GM12878 (cell line): ENCODE measurements at regions not wholly inside any gene's neighbourhood (a gene's known extent, or its start where the extent isn't known, plus 50 kb on each side); places are given as distances from the start of the nearest gene placed in this dataset.

Experiments
- ATAC-seq: fragments of 200-7000 bp; cut with Tn5 transposase; 3 replicates; pipeline ENCODE4 v1.9.1; 2020; ENCODE audit warnings: mild to moderate bottlenecking, moderate library complexity
- BruUV-seq: library from RNA; stranded (reverse); fragments of 400-500 nt; replicated peaks from 2 replicates; lab custom pipeline; 2021; lab: Mats Ljungman, UMichigan
- CTCF ChIA-PET: fragments of 300-600 bp; sonication (Branson Sonifier 250); formaldehyde crosslinking; extraction: SDS; loops from one replicate; lab custom pipeline; 2021; ENCODE audit warnings: inconsistent platforms; lab: Yijun Ruan, JAX
- POLR2A ChIA-PET: fragments of 350-600 bp; formaldehyde crosslinking; extraction: SDS; loops from one replicate; lab custom pipeline; 2021; ENCODE audit warnings: inconsistent platforms; lab: Charles Lee
- RAD21 ChIA-PET: fragments of 300-600 bp; sonication (Branson Sonifier 250); formaldehyde crosslinking; loops from one replicate; lab custom pipeline; 2023; ENCODE audit warnings: antibody characterized with exemption; ENCODE audit not compliant: unreplicated experiment; lab: Charles Lee
- SMC1A ChIA-PET: fragments of 300-600 bp; sonication (Branson Sonifier 250); formaldehyde crosslinking; loops from one replicate; lab custom pipeline; 2023; ENCODE audit not compliant: unreplicated experiment, uncharacterized antibody; lab: Charles Lee
- DNase-seq: peaks from one replicate; pipeline ENCODE4 v3.0.0-alpha.2; 2011; ENCODE audit warnings: low read depth, low spot score
- FAIRE-seq: peaks from 3 replicates; lab custom pipeline; 2011; peaks lifted over from hg19 to GRCh38; lab: Jason Lieb, UNC
- H2AFZ ChIP-seq: 2 replicates; pipeline ENCODE4 v1.6.0; 2011; ENCODE audit warnings: low read depth, low read length, control low read depth; ENCODE audit not compliant: control insufficient read depth
- H3K27ac ChIP-seq: 2 replicates; pipeline ENCODE4 v1.5.1; 2011; ENCODE audit warnings: control low read depth; ENCODE audit not compliant: control insufficient read depth, insufficient read depth
- H3K27me3 ChIP-seq, 2 experiments: replicated peaks in 1 of 2; 2 replicates each; pipeline versions ENCODE4 v1.6.0 to v1.6.1; 2011; ENCODE audit warnings: low read length in 1 of 2; ENCODE audit not compliant: control insufficient read depth in 2 of 2, insufficient read depth in 2 of 2
- H3K36me3 ChIP-seq, 2 experiments: 2 replicates each; pipeline ENCODE4 v1.5.1; 2011; ENCODE audit warnings: low read length in 1 of 2; ENCODE audit not compliant: control insufficient read depth in 2 of 2, insufficient read depth in 2 of 2
- H3K4me1 ChIP-seq: 2 replicates; pipeline ENCODE4 v1.6.1; 2011; ENCODE audit warnings: mild to moderate bottlenecking, low read length, moderate library complexity, mixed read lengths; ENCODE audit not compliant: control insufficient read depth, insufficient read depth
- H3K4me2 ChIP-seq: 2 replicates; pipeline ENCODE4 v1.6.0; 2011; ENCODE audit warnings: control low read depth; ENCODE audit not compliant: control insufficient read depth, insufficient read depth
- H3K4me3 ChIP-seq: fragments of 200-600 bp; sonication (generic); 2 replicates; pipeline ENCODE4 v1.5.1; 2016
- H3K79me2 ChIP-seq: 2 replicates; pipeline ENCODE4 v1.6.0; 2011; ENCODE audit warnings: low read length; ENCODE audit not compliant: control insufficient read depth, insufficient read depth
- H3K9ac ChIP-seq: 2 replicates; pipeline ENCODE4 v1.8.0; 2011; ENCODE audit warnings: low read length, control low read depth, mixed read lengths; ENCODE audit not compliant: control insufficient read depth, insufficient read depth
- H3K9me3 ChIP-seq: replicated peaks from 3 replicates; pipeline ENCODE4 v1.5.1; 2011; ENCODE audit warnings: mild to moderate bottlenecking, low read length; ENCODE audit not compliant: control insufficient read depth, insufficient read depth
- H4K20me1 ChIP-seq: 2 replicates; pipeline ENCODE4 v1.6.0; 2011; ENCODE audit not compliant: control insufficient read depth, insufficient read depth
- BMI1 ChIP-seq: fragments of 450-650 bp; IDR thresholded peaks from 2 replicates; pipeline ENCODE4 v1.6.1; 2016; ENCODE audit warnings: mild to moderate bottlenecking, moderate library complexity, borderline replicate concordance
- LARP7 ChIP-seq: fragments of 450-650 bp; IDR thresholded peaks from 2 replicates; pipeline ENCODE4 v1.6.1; 2017; ENCODE audit warnings: mild to moderate bottlenecking
- MLLT1 ChIP-seq: fragments of 450-650 bp; IDR thresholded peaks from 2 replicates; pipeline ENCODE4 v1.6.1; 2016; ENCODE audit warnings: mild to moderate bottlenecking
- SIN3A ChIP-seq: IDR thresholded peaks from 2 replicates; pipeline ENCODE4 v1.6.1; 2012; ENCODE audit warnings: low read depth, low read length, improper control_type of control experiment
- TAF1 ChIP-seq: IDR thresholded peaks from 2 replicates; pipeline ENCODE4 v1.6.1; 2011; ENCODE audit warnings: mild to moderate bottlenecking, low read depth, low read length, borderline replicate concordance
- YY1 ChIP-seq: IDR thresholded peaks from 2 replicates; pipeline ENCODE4 v1.6.1; 2011; ENCODE audit warnings: low read depth, mild to moderate bottlenecking, low read length
- ZNF24 ChIP-seq: fragments of 450-650 bp; IDR thresholded peaks from 2 replicates; pipeline ENCODE4 v1.6.1; 2017; ENCODE audit warnings: antibody characterized with exemption, mild to moderate bottlenecking
- WGBS: methylation state at CpG from one replicate; pipeline ENCODE4 v1.1.6; 2016; ENCODE audit warnings: low lambda C conversion rate; ENCODE audit not compliant: insufficient replicate concordance, insufficient coverage; ENCODE audit errors: missing lambda C conversion rate; 5-methylcytosine and 5-hydroxymethylcytosine counted together
- in situ Hi-C: fragments of 300-500 bp; cut with MboI; formaldehyde crosslinking; loops from 9 replicates; pipeline ENCODE4 v1.14.3; 2018; ENCODE audit warnings: mixed read lengths
- intact Hi-C: fragments of 100-400 bp; cut with micrococcal nuclease; formaldehyde crosslinking; loops from one replicate; pipeline ENCODE4 v1.14.2; 2022; ENCODE audit not compliant: unreplicated experiment

- TF ChIP-seq SIN3A = no peak
- no peak for TF ChIP-seq TAF1
- no peak for TF ChIP-seq LARP7
- TF ChIP-seq BMI1 = no peak
- no peak for TF ChIP-seq YY1
- TF ChIP-seq ZNF24 = no peak
Observed at GRCh38 chr2:146547236-146547635, 1297.6 kb upstream of the ACVR2A start (continued).

- in situ Hi-C loops = no loop called here
- Histone ChIP-seq H3K27me3 (no peaks in the 10 kb centered on the region), H3K79me2 (no peaks in the 10 kb centered on the region), H3K4me1 (no peaks in the 10 kb centered on the region), H3K9ac (no peak overlapping the region), H3K4me2 (no peak overlapping the region), H3K4me3 (no peak overlapping the region), H4K20me1 (no peaks in the 10 kb centered on the region), H3K27ac (no peak overlapping the region), H3K36me3 (no peaks in the 10 kb centered on the region), H2AFZ (no peak overlapping the region), H3K9me3 (no peaks in the 10 kb centered on the region)
- ATAC-seq = no peak
- FAIRE-seq = no peak
- DNase-seq = no peak
- no TSS peak for BruUV-seq
- RAD21 ChIA-PET = no interaction called here
- POLR2A ChIA-PET = no interaction called here
- WGBS = 3% methylated on average over 5 of the region's 5 CpGs
- intact Hi-C loops = no loop called here
- SMC1A ChIA-PET = no interaction called here
- CTCF ChIA-PET = no interaction called here
- TF ChIP-seq MLLT1 = no peak
Observed at GRCh38 chr2:146544701-146545100, 1300.1 kb upstream of the ACVR2A start.
